GM12878 (cell line): ENCODE measurements at regions not wholly inside any gene's neighbourhood (a gene's known extent, or its start where the extent isn't known, plus 50 kb on each side); places are given as distances from the start of the nearest gene placed in this dataset.

ENCODE experiments used
- ATAC-seq: fragments of 200-7000 bp; cut with Tn5 transposase; 3 replicates; pipeline ENCODE4 v1.9.1; 2020; ENCODE audit warnings: mild to moderate bottlenecking, moderate library complexity
- BruUV-seq: library from RNA; stranded (reverse); fragments of 400-500 nt; replicated peaks from 2 replicates; lab custom pipeline; 2021; lab: Mats Ljungman, UMichigan
- CTCF ChIA-PET: fragments of 300-600 bp; sonication (Branson Sonifier 250); formaldehyde crosslinking; extraction: SDS; loops from one replicate; lab custom pipeline; 2021; ENCODE audit warnings: inconsistent platforms; lab: Yijun Ruan, JAX
- POLR2A ChIA-PET: fragments of 350-600 bp; formaldehyde crosslinking; extraction: SDS; loops from one replicate; lab custom pipeline; 2021; ENCODE audit warnings: inconsistent platforms; lab: Charles Lee
- RAD21 ChIA-PET: fragments of 300-600 bp; sonication (Branson Sonifier 250); formaldehyde crosslinking; loops from one replicate; lab custom pipeline; 2023; ENCODE audit warnings: antibody characterized with exemption; ENCODE audit not compliant: unreplicated experiment; lab: Charles Lee
- SMC1A ChIA-PET: fragments of 300-600 bp; sonication (Branson Sonifier 250); formaldehyde crosslinking; loops from one replicate; lab custom pipeline; 2023; ENCODE audit not compliant: unreplicated experiment, uncharacterized antibody; lab: Charles Lee
- DNase-seq: peaks from one replicate; pipeline ENCODE4 v3.0.0-alpha.2; 2011; ENCODE audit warnings: low read depth, low spot score
- FAIRE-seq: peaks from 3 replicates; lab custom pipeline; 2011; peaks lifted over from hg19 to GRCh38; lab: Jason Lieb, UNC
- H2AFZ ChIP-seq: 2 replicates; pipeline ENCODE4 v1.6.0; 2011; ENCODE audit warnings: low read depth, low read length, control low read depth; ENCODE audit not compliant: control insufficient read depth
- H3K27ac ChIP-seq: 2 replicates; pipeline ENCODE4 v1.5.1; 2011; ENCODE audit warnings: control low read depth; ENCODE audit not compliant: control insufficient read depth, insufficient read depth
- H3K27me3 ChIP-seq, 2 experiments: replicated peaks in 1 of 2; 2 replicates each; pipeline versions ENCODE4 v1.6.0 to v1.6.1; 2011; ENCODE audit warnings: low read length in 1 of 2; ENCODE audit not compliant: control insufficient read depth in 2 of 2, insufficient read depth in 2 of 2
- H3K36me3 ChIP-seq, 2 experiments: 2 replicates each; pipeline ENCODE4 v1.5.1; 2011; ENCODE audit warnings: low read length in 1 of 2; ENCODE audit not compliant: control insufficient read depth in 2 of 2, insufficient read depth in 2 of 2
- H3K4me1 ChIP-seq: 2 replicates; pipeline ENCODE4 v1.6.1; 2011; ENCODE audit warnings: mild to moderate bottlenecking, low read length, moderate library complexity, mixed read lengths; ENCODE audit not compliant: control insufficient read depth, insufficient read depth
- H3K4me2 ChIP-seq: 2 replicates; pipeline ENCODE4 v1.6.0; 2011; ENCODE audit warnings: control low read depth; ENCODE audit not compliant: control insufficient read depth, insufficient read depth
- H3K4me3 ChIP-seq: fragments of 200-600 bp; sonication (generic); 2 replicates; pipeline ENCODE4 v1.5.1; 2016
- H3K79me2 ChIP-seq: 2 replicates; pipeline ENCODE4 v1.6.0; 2011; ENCODE audit warnings: low read length; ENCODE audit not compliant: control insufficient read depth, insufficient read depth
- H3K9ac ChIP-seq: 2 replicates; pipeline ENCODE4 v1.8.0; 2011; ENCODE audit warnings: low read length, control low read depth, mixed read lengths; ENCODE audit not compliant: control insufficient read depth, insufficient read depth
- H3K9me3 ChIP-seq: replicated peaks from 3 replicates; pipeline ENCODE4 v1.5.1; 2011; ENCODE audit warnings: mild to moderate bottlenecking, low read length; ENCODE audit not compliant: control insufficient read depth, insufficient read depth
- H4K20me1 ChIP-seq: 2 replicates; pipeline ENCODE4 v1.6.0; 2011; ENCODE audit not compliant: control insufficient read depth, insufficient read depth
- HDAC2 ChIP-seq: fragments of 200-600 bp; sonication (generic); IDR thresholded peaks from 2 replicates; pipeline ENCODE4 v1.6.1; 2017
- MTA2 ChIP-seq: fragments of 450-650 bp; IDR thresholded peaks from 2 replicates; pipeline ENCODE4 v1.6.1; 2016; ENCODE audit warnings: low read depth, mild to moderate bottlenecking, moderate library complexity
- NFIC ChIP-seq: IDR thresholded peaks from 2 replicates; pipeline ENCODE4 v1.6.1; 2012; ENCODE audit warnings: low read depth, mild to moderate bottlenecking, inconsistent platforms, low read length, moderate library complexity
- RAD51 ChIP-seq: fragments of 450-650 bp; IDR thresholded peaks from 2 replicates; pipeline ENCODE4 v1.6.1; 2016; ENCODE audit warnings: moderate library complexity, mild to moderate bottlenecking, inconsistent platforms
- TCF3 ChIP-seq: IDR thresholded peaks from 2 replicates; pipeline ENCODE4 v1.6.1; 2012; ENCODE audit warnings: low read depth, mild to moderate bottlenecking, low read length, borderline replicate concordance; ENCODE audit not compliant: insufficient read depth
- ZNF622 ChIP-seq: fragments of 450-650 bp; IDR thresholded peaks from 2 replicates; pipeline ENCODE4 v1.6.1; 2017; ENCODE audit warnings: mild to moderate bottlenecking, inconsistent platforms
- WGBS: methylation state at CpG from one replicate; pipeline ENCODE4 v1.1.6; 2016; ENCODE audit warnings: low lambda C conversion rate; ENCODE audit not compliant: insufficient replicate concordance, insufficient coverage; ENCODE audit errors: missing lambda C conversion rate; 5-methylcytosine and 5-hydroxymethylcytosine counted together
- in situ Hi-C: fragments of 300-500 bp; cut with MboI; formaldehyde crosslinking; loops from 9 replicates; pipeline ENCODE4 v1.14.3; 2018; ENCODE audit warnings: mixed read lengths
- intact Hi-C: fragments of 100-400 bp; cut with micrococcal nuclease; formaldehyde crosslinking; loops from one replicate; pipeline ENCODE4 v1.14.2; 2022; ENCODE audit not compliant: unreplicated experiment
- TF ChIP-seq, protein P1 (sequence below): IDR thresholded peaks from 2 replicates; pipeline ENCODE4 v1.6.1; 2012; ENCODE audit warnings: mild to moderate bottlenecking, low read depth, low read length
- TF ChIP-seq, protein P2 (sequence below): IDR thresholded peaks from 2 replicates; pipeline ENCODE4 v1.6.1; 2012; ENCODE audit warnings: improper control_type of control experiment, low read depth, low read length; ENCODE audit not compliant: insufficient replicate concordance

DNA sequence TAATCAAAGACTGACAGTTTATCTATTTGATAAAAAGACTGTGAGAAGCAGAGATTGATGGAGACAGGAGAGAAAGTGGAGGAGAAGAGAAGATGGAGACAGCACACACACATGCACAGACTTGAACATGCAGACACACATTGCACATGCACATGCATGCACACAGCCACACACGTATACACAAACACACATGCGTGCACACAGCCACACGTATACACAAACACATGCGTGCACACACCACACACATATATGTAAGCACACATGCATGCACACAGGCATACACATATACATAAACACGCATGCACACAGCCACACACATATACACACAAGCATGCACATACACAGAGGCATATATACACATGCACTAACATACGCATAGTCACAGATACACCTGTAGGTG lies 313.4 kb downstream of the HAPSTR1 start:
- BruUV-seq = no TSS peak
- Histone ChIP-seq H3K79me2 (no peaks in the 10 kb centered on the region), H3K4me3 (no peak overlapping the region), H3K9me3 (no peaks in the 10 kb centered on the region), H3K4me2 (no peak overlapping the region), H3K27me3 (no peaks in the 10 kb centered on the region), H4K20me1 (no peaks in the 10 kb centered on the region), H3K27ac (no peak overlapping the region), H3K4me1 (no peaks in the 10 kb centered on the region), H3K36me3 (no peaks in the 10 kb centered on the region), H3K9ac (no peak overlapping the region), H2AFZ (no peak overlapping the region)
- SMC1A ChIA-PET = no interaction called here
- no peak for ATAC-seq
- no peak for FAIRE-seq
- intact Hi-C loops (no loop called here), in situ Hi-C loops (no loop called here)
- no peak for DNase-seq
- TF ChIP-seq MTA2 = no peak
- no peak for TF ChIP-seq HDAC2
- TF ChIP-seq, protein P1, sequence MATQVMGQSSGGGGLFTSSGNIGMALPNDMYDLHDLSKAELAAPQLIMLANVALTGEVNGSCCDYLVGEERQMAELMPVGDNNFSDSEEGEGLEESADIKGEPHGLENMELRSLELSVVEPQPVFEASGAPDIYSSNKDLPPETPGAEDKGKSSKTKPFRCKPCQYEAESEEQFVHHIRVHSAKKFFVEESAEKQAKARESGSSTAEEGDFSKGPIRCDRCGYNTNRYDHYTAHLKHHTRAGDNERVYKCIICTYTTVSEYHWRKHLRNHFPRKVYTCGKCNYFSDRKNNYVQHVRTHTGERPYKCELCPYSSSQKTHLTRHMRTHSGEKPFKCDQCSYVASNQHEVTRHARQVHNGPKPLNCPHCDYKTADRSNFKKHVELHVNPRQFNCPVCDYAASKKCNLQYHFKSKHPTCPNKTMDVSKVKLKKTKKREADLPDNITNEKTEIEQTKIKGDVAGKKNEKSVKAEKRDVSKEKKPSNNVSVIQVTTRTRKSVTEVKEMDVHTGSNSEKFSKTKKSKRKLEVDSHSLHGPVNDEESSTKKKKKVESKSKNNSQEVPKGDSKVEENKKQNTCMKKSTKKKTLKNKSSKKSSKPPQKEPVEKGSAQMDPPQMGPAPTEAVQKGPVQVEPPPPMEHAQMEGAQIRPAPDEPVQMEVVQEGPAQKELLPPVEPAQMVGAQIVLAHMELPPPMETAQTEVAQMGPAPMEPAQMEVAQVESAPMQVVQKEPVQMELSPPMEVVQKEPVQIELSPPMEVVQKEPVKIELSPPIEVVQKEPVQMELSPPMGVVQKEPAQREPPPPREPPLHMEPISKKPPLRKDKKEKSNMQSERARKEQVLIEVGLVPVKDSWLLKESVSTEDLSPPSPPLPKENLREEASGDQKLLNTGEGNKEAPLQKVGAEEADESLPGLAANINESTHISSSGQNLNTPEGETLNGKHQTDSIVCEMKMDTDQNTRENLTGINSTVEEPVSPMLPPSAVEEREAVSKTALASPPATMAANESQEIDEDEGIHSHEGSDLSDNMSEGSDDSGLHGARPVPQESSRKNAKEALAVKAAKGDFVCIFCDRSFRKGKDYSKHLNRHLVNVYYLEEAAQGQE = no peak
- TF ChIP-seq TCF3 = no peak
- no peak for TF ChIP-seq ZNF622
- TF ChIP-seq, protein P2, sequence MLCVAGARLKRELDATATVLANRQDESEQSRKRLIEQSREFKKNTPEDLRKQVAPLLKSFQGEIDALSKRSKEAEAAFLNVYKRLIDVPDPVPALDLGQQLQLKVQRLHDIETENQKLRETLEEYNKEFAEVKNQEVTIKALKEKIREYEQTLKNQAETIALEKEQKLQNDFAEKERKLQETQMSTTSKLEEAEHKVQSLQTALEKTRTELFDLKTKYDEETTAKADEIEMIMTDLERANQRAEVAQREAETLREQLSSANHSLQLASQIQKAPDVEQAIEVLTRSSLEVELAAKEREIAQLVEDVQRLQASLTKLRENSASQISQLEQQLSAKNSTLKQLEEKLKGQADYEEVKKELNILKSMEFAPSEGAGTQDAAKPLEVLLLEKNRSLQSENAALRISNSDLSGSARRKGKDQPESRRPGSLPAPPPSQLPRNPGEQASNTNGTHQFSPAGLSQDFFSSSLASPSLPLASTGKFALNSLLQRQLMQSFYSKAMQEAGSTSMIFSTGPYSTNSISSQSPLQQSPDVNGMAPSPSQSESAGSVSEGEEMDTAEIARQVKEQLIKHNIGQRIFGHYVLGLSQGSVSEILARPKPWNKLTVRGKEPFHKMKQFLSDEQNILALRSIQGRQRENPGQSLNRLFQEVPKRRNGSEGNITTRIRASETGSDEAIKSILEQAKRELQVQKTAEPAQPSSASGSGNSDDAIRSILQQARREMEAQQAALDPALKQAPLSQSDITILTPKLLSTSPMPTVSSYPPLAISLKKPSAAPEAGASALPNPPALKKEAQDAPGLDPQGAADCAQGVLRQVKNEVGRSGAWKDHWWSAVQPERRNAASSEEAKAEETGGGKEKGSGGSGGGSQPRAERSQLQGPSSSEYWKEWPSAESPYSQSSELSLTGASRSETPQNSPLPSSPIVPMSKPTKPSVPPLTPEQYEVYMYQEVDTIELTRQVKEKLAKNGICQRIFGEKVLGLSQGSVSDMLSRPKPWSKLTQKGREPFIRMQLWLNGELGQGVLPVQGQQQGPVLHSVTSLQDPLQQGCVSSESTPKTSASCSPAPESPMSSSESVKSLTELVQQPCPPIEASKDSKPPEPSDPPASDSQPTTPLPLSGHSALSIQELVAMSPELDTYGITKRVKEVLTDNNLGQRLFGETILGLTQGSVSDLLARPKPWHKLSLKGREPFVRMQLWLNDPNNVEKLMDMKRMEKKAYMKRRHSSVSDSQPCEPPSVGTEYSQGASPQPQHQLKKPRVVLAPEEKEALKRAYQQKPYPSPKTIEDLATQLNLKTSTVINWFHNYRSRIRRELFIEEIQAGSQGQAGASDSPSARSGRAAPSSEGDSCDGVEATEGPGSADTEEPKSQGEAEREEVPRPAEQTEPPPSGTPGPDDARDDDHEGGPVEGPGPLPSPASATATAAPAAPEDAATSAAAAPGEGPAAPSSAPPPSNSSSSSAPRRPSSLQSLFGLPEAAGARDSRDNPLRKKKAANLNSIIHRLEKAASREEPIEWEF = no peak
- no peak for TF ChIP-seq NFIC
- TF ChIP-seq RAD51 = no peak
- CTCF ChIA-PET = no interaction called here
- RAD21 ChIA-PET = no interaction called here
- 71% methylated on average over 6 of the region's 6 CpGs for WGBS
- POLR2A ChIA-PET = no interaction called here
